Uterus (tissue), 3 donors: ENCODE measurements at regions not wholly inside any gene's neighbourhood (a gene's known extent, or its start where the extent isn't known, plus 50 kb on each side); places are given as distances from the start of the nearest gene placed in this dataset.
"Not testable (repeated sequence)": the region's sequence is repeated elsewhere in the genome, so short reads cannot be mapped to it uniquely, and the experiment has no call there.

ENCODE experiments used
- DNase-seq, 2 donors: peaks; one replicate each; pipeline ENCODE4 v3.0.0-alpha.2; 2019 to 2020
- H3K27ac ChIP-seq, 2 donors: fragments of 200-600 bp; sonication (generic); 1 replicate in 1 of 2; 2 replicates in 1 of 2; pipeline ENCODE4 v1.5.1; 2016 to 2018
- H3K27me3 ChIP-seq, 2 donors: fragments of 200-600 bp; sonication (generic); one replicate each; pipeline ENCODE4 v1.5.1; 2018 to 2019; ENCODE audit warnings: control low read depth in 1 of 2
- H3K36me3 ChIP-seq, 2 donors: fragments of 200-600 bp; sonication (generic); one replicate each; pipeline ENCODE4 v1.5.1; 2019; ENCODE audit warnings: control low read depth in 1 of 2
- H3K4me1 ChIP-seq, 2 donors: fragments of 200-600 bp; sonication (generic); one replicate each; pipeline ENCODE4 v1.5.1; 2018 to 2019; ENCODE audit warnings: control low read depth in 1 of 2
- H3K4me3 ChIP-seq, 2 donors: fragments of 200-600 bp; sonication (generic); 1 replicate in 1 of 2; 2 replicates in 1 of 2; pipeline ENCODE4 v1.5.1; 2018 to 2019; ENCODE audit warnings: mild to moderate bottlenecking in 1 of 2
- H3K9me3 ChIP-seq, 2 donors: fragments of 200-600 bp; sonication (generic); one replicate each; pipeline ENCODE4 v1.5.1; 2019; ENCODE audit warnings: control low read depth in 1 of 2
- POLR2A ChIP-seq, 2 donors: fragments of 450-650 bp; IDR thresholded peaks; one replicate each; pipeline ENCODE4 v1.6.1; 2016; ENCODE audit warnings: antibody characterized with exemption in 2 of 2, mild to moderate bottlenecking in 1 of 2, moderate library complexity in 1 of 2
- intact Hi-C: fragments of 100-400 bp; cut with DNase I; formaldehyde crosslinking; loops from one replicate; pipeline ENCODE4 v1.15.1; 2023; ENCODE audit warnings: low total_unique reads
- TF ChIP-seq, protein P1 (sequence below), 4 experiments: fragments of 200-600 bp in 2 of 4; fragments of 450-650 bp in 2 of 4; sonication (generic) in 2 of 4; IDR thresholded peaks; one replicate each; pipeline ENCODE4 v1.5.1; 2016 to 2019; ENCODE audit warnings: antibody characterized with exemption in 4 of 4, mild to moderate bottlenecking in 2 of 4, moderate library complexity in 1 of 4
- donor health status: DM: yes; HTN: yes; CAD: no.

DNA sequence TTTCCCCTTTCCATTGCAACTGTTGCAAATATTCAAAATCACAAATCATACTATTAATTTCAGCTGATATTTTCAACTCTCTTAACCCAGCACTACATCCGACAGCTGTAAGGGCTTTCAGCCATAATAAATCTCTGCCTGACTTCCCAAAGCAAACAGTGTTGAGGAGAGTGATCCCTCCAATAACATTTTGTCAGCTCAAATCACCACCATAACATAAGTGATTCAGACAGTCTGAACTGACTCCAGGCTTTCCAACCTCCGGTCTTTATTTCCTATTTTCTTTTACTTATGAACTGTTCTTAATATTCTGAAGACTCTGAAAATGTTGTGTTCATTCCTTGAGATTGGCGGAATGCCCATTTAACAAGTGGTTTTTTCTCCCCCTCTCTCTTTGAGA, 1085.9 kb downstream of the GATA3 start:
- intact Hi-C loops = no loop called here
- no peak overlapping the region for H3K27ac ChIP-seq
- no peaks in the 10 kb centered on the region for H3K9me3 ChIP-seq

DNA sequence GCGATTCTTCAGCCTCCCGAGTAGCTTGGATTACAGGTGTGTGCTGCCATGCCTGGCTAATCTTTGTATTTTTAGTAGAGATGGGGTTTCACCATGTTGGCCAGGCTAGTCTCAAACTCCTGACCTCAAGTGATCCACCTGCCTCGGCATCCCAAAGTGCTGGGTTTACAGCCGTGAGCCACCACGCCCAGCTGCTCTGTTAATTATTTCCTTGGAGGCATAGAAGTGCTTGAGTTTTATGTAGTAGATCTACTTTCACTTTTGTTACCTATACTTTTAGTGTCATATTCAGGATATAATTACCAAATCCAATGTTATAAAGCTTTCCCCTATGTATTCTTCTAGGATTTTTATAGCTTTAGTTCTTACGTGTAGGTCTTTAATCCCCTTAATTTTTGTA, 1093.0 kb downstream of the GATA3 start:
- Histone ChIP-seq H3K4me3 (no peak overlapping the region), H3K4me1 (no peaks in the 10 kb centered on the region), H3K27me3 (no peaks in the 10 kb centered on the region), H3K36me3 (no peaks in the 10 kb centered on the region), H3K27ac (no peak overlapping the region), H3K9me3 (no peaks in the 10 kb centered on the region)
- TF ChIP-seq, protein P1, sequence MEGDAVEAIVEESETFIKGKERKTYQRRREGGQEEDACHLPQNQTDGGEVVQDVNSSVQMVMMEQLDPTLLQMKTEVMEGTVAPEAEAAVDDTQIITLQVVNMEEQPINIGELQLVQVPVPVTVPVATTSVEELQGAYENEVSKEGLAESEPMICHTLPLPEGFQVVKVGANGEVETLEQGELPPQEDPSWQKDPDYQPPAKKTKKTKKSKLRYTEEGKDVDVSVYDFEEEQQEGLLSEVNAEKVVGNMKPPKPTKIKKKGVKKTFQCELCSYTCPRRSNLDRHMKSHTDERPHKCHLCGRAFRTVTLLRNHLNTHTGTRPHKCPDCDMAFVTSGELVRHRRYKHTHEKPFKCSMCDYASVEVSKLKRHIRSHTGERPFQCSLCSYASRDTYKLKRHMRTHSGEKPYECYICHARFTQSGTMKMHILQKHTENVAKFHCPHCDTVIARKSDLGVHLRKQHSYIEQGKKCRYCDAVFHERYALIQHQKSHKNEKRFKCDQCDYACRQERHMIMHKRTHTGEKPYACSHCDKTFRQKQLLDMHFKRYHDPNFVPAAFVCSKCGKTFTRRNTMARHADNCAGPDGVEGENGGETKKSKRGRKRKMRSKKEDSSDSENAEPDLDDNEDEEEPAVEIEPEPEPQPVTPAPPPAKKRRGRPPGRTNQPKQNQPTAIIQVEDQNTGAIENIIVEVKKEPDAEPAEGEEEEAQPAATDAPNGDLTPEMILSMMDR (IDR thresholded peaks at IDR 0.05) = no peak
- TF ChIP-seq POLR2A (IDR thresholded peaks at IDR 0.05) = no peak
- DNase-seq = no peak
- intact Hi-C loops = no loop called here

More for the DNA sequence above, 1085.9 kb downstream of the GATA3 start:
- Histone ChIP-seq H3K4me1 (no peaks in the 10 kb centered on the region), H3K27me3 (no peaks in the 10 kb centered on the region), H3K36me3 (no peaks in the 10 kb centered on the region), H3K4me3 (no peak overlapping the region)
- no peak for TF ChIP-seq POLR2A (IDR thresholded peaks at IDR 0.05)
- TF ChIP-seq, protein P1 (IDR thresholded peaks at IDR 0.05) = no peak
- DNase-seq = no peak

DNA sequence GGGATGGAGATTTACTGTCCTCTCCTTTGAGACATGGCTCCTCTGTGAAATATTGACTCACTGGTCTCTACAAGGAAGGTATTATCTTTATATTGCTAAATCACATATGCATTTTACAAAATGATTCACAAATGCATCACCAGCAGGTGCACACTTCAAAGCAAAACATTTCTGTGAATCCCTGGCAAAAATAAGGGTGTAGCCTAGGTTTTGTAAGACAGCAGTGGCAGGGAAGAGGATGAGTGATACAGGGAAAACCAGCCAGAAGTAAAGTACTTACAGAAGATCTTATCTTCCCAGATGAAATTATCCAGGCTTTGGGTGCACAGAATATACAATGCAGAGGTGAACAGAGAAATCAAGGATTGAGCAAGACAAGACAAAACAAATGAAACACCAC, 1094.6 kb downstream of the GATA3 start:
- no peaks in the 10 kb centered on the region for H3K4me1 ChIP-seq
- intact Hi-C loops = no loop called here
- DNase-seq = no peak
- no peak for TF ChIP-seq POLR2A (IDR thresholded peaks at IDR 0.05)
- TF ChIP-seq, protein P1 (IDR thresholded peaks at IDR 0.05) = no peak
- H3K36me3 ChIP-seq = no peaks in the 10 kb centered on the region
- H3K4me3 ChIP-seq = no peak overlapping the region
- no peaks in the 10 kb centered on the region for H3K27me3 ChIP-seq
- H3K9me3 ChIP-seq = no peaks in the 10 kb centered on the region
- no peak overlapping the region for H3K27ac ChIP-seq

DNA sequence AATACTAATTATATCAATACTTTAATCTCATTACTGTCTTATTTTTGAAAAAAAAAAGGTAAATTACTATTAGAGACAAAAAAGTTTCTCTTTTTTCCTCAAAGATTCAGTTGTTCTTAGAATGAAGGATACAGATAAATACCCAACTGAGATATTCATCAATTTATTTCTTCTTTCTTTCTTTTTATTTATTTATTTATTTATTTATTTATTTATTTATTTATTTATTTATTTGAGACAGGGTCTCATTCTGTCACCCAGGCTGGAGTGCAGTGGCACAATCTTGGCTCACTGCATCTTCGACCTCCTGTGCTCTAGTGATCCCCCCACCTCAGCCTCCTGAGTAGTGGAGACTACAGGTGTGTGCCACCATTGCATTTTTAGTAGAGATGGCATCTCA, 1098.6 kb downstream of the GATA3 start:
- H3K36me3 ChIP-seq, intact Hi-C loops: not testable (repeated sequence)

DNA sequence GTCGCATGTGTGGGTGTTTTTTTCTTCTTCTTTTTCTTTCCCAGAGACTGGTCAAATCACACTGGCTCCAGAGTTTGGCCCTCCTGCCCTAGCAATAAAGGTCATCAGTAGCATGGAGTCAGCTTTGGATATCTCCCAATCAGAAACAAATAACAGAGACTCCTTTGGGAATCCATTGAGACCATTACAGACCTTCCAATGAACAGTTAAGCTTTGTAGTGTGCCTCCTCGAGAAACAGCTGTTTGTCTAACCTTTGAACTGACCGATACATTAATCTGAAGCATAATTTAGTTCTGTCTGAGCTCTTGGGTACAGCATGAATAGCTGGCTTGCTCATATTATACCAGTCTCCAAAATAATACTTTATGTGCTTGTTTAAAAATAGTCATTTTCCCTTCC, 1103.2 kb downstream of the GATA3 start:
- DNase-seq = no peak
- TF ChIP-seq, protein P1 (IDR thresholded peaks at IDR 0.05) = no peak
- TF ChIP-seq POLR2A (IDR thresholded peaks at IDR 0.05) = no peak
- Histone ChIP-seq H3K27me3 (no peaks in the 10 kb centered on the region), H3K9me3 (no peaks in the 10 kb centered on the region), H3K4me3 (no peak overlapping the region), H3K27ac (no peak overlapping the region), H3K4me1 (no peaks in the 10 kb centered on the region), H3K36me3 (no peaks in the 10 kb centered on the region)
- intact Hi-C loops = no loop called here

More for the DNA sequence above, 1098.6 kb downstream of the GATA3 start:
- H3K27me3 ChIP-seq, H3K4me1 ChIP-seq, H3K4me3 ChIP-seq, DNase-seq, H3K27ac ChIP-seq, H3K9me3 ChIP-seq: not testable (repeated sequence)

DNA sequence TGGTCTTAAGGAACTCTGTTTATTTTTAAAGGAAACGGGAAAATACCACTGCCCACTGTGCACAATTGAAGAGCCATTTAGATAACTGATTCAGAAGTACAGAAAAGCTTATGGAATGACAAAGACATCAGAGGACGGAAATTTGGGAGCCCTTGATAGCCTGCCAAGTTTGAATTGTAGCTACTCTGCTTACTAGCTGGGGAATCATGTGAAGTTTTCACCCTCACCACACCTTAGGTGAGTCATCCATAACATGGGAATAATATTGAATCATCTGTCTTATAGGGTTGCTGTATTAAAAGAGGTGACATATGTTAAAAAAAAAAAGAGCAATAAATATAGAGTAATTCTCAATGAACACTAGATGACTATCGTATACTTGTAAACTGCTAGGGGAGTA, 1104.2 kb downstream of the GATA3 start:
- TF ChIP-seq, protein P1 (IDR thresholded peaks at IDR 0.05) = no peak
- TF ChIP-seq POLR2A (IDR thresholded peaks at IDR 0.05) = no peak
- no peaks in the 10 kb centered on the region for H3K36me3 ChIP-seq
- no peak overlapping the region for H3K4me3 ChIP-seq
- H3K4me1 ChIP-seq = no peaks in the 10 kb centered on the region
- H3K27me3 ChIP-seq = no peaks in the 10 kb centered on the region
- intact Hi-C loops = no loop called here
- DNase-seq = no peak
- no peak overlapping the region for H3K27ac ChIP-seq
- no peaks in the 10 kb centered on the region for H3K9me3 ChIP-seq
